ENCODE measurements at regions not wholly inside any gene's neighbourhood (a gene's known extent, or its start where the extent isn't known, plus 50 kb on each side); places are given as distances from the start of the nearest gene placed in this dataset.
A peak's percentile ranks its signal among the peaks of the same experiment; 100 is the strongest.

DNA sequence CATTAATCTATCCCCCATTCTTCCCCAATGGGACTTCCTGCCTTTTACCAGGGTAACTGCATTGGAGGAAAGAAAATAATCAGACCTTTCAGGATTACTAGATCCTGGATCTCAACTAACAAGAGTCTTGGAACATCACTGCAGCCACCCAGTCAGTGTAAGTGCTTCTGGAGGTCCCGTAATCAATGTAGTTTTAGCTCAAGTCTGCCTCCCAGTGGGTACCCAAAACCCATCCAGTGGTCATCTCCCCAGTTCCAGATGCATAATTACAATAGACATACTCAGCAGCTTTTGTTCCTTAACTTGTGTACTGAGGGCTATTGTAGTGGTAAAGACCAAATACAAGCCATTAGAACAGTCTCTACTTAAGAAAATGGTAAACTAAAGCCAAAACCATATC, 319.1 kb downstream of the GPATCH2 start:
- H3K27me3 ChIP-seq (ENCODE audit: control insufficient read depth in 4 of 4, insufficient read depth in 4 of 4, low read length in 3 of 4) = no peaks in the 10 kb centered on the region
- TF ChIP-seq, protein P1, sequence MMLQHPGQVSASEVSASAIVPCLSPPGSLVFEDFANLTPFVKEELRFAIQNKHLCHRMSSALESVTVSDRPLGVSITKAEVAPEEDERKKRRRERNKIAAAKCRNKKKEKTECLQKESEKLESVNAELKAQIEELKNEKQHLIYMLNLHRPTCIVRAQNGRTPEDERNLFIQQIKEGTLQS (IDR thresholded peaks at IDR 0.05) = no peak
- TF ChIP-seq NR2F2 (IDR thresholded peaks at IDR 0.05) = no peak
- peak in 1 of 2 donors; percentile 8 for TF ChIP-seq RAD21 (IDR thresholded peaks at IDR 0.05)
- H3K9ac ChIP-seq (ENCODE audit: low read depth in 1 of 2, low read length in 2 of 2) = no peak overlapping the region
- no peaks in the 10 kb centered on the region for H3K4me1 ChIP-seq (ENCODE audit: control insufficient read depth in 4 of 4, insufficient read depth in 4 of 4, low read length in 3 of 4)
- H3K27ac ChIP-seq (ENCODE audit: low read depth in 1 of 2, low read length in 2 of 2) = no peak overlapping the region
- H3K9me3 ChIP-seq (ENCODE audit: control insufficient read depth in 4 of 4, low read length in 3 of 4) = no peaks in the 10 kb centered on the region
- 32% methylated on average over 1 of the region's 1 CpG for WGBS
- no peak for DNase-seq (ENCODE audit: low spot score)
- no peaks in the 10 kb centered on the region for H3K36me3 ChIP-seq (ENCODE audit: control insufficient read depth in 4 of 4, insufficient read depth in 3 of 4, low read depth in 1 of 4, low read length in 3 of 4)
- H3K4me3 ChIP-seq (ENCODE audit: low read depth in 1 of 3, low read length in 3 of 3) = no peak overlapping the region

DNA sequence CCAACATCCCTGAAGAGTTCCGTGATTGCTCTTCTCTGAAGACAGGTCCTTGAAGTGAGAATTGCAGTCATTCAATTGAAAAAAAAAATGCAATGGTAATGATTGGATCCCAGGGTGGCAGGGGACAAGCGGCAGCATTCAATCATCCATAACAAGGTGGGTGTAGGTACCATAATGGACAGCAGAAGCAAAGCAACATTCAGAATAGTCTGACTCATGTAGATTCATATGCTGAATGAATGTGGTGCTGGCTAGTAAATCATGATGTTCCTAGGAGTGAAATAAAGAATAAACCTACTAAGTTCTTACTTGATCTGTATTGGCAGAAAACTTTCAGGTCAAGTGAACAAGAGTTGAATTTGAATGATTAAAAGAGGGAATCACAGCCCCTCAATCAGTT, 319.6 kb downstream of the GPATCH2 start:
- Histone ChIP-seq H3K4me1 (ENCODE audit: control insufficient read depth in 4 of 4, insufficient read depth in 4 of 4, low read length in 3 of 4) (no peaks in the 10 kb centered on the region), H3K4me3 (ENCODE audit: low read depth in 1 of 3, low read length in 3 of 3) (no peak overlapping the region), H3K9ac (ENCODE audit: low read depth in 1 of 2, low read length in 2 of 2) (no peak overlapping the region), H3K9me3 (ENCODE audit: control insufficient read depth in 4 of 4, low read length in 3 of 4) (no peaks in the 10 kb centered on the region), H3K27me3 (ENCODE audit: control insufficient read depth in 4 of 4, insufficient read depth in 4 of 4, low read length in 3 of 4) (no peaks in the 10 kb centered on the region), H3K27ac (ENCODE audit: low read depth in 1 of 2, low read length in 2 of 2) (no peak overlapping the region), H3K36me3 (ENCODE audit: control insufficient read depth in 4 of 4, insufficient read depth in 3 of 4, low read depth in 1 of 4, low read length in 3 of 4) (no peaks in the 10 kb centered on the region)
- TF ChIP-seq, protein P2, sequence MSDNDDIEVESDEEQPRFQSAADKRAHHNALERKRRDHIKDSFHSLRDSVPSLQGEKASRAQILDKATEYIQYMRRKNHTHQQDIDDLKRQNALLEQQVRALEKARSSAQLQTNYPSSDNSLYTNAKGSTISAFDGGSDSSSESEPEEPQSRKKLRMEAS (IDR thresholded peaks at IDR 0.05) = no peak
- TF ChIP-seq, protein P1 (IDR thresholded peaks at IDR 0.05) = no peak
- TF ChIP-seq SP1 (IDR thresholded peaks at IDR 0.05) = no peak
- 87% methylated on average over 2 of the region's 2 CpGs for WGBS
- no peak for DNase-seq (ENCODE audit: low spot score)

DNA sequence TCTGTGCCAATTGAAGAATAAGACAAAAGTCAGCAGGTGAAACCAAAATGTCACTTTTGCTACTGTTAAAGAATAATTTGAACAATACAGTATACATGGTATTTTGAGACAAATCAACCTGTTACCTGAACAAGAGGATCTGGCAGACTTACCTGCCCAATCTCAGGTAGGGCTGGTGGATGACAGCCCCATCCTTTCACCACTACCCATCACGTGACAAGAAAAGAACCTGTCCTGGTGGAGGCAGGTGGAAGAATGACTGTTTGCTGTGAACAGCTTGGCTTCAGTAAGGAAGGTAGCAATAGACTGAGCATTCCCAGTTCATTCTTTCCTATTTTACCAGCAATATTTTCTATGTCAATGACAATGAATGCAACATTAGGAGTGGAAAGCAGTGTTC, 349.6 kb downstream of the GPATCH2 start:
- no peaks in the 10 kb centered on the region for H3K36me3 ChIP-seq (ENCODE audit: control insufficient read depth in 4 of 4, insufficient read depth in 3 of 4, low read depth in 1 of 4, low read length in 3 of 4)
- no peak overlapping the region for H3K9ac ChIP-seq (ENCODE audit: low read depth in 1 of 2, low read length in 2 of 2)
- WGBS = 36% methylated on average over 1 of the region's 1 CpG
- no peak overlapping the region for H3K4me3 ChIP-seq (ENCODE audit: low read depth in 1 of 3, low read length in 3 of 3)
- H3K27ac ChIP-seq (ENCODE audit: low read depth in 1 of 2, low read length in 2 of 2) = no peak overlapping the region
- no peaks in the 10 kb centered on the region for H3K4me1 ChIP-seq (ENCODE audit: control insufficient read depth in 4 of 4, insufficient read depth in 4 of 4, low read length in 3 of 4)
- no peaks in the 10 kb centered on the region for H3K27me3 ChIP-seq (ENCODE audit: control insufficient read depth in 4 of 4, insufficient read depth in 4 of 4, low read length in 3 of 4)
- TF ChIP-seq EGR1 (IDR thresholded peaks at IDR 0.05; ENCODE audit: low read depth in 2 of 2) = no peak
- H3K9me3 ChIP-seq (ENCODE audit: control insufficient read depth in 4 of 4, low read length in 3 of 4) = no peaks in the 10 kb centered on the region
- no peak for DNase-seq (ENCODE audit: low spot score)

DNA sequence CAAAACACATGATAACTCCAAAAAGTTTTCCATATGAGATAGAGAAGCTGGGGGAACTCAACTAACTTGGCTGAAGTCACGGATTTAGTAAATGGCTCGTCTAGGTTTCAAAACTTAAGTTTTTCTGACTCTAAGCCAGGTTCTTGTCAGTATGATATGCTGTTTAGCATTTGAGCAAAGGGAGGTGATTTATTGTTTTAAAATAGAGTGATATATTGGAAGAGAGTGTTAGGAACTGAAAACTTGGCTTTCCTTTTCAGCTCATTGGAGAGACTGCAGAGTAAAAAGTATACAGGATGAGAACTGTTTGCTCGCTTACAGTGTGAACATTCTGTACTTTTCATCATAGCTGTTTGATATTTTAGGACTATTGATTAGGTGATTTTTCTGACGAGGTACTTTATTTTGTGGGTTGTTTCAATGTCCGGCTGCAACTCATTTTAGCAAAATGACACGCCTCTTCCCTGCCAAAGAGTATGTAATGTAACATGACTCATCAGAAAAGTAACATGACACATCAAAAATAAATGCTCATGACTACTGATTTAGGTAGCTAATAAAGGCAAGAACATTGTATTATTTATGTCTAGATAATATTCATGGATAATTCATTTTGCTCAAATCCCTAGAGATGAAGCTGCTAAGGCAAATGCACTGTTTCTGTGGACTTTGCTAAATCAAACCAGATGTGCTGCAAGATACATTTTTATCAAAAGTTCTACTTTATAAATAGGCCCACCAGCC, 355.1 kb downstream of the GPATCH2 start:
- H3K9me3 ChIP-seq (ENCODE audit: control insufficient read depth in 4 of 4, low read length in 3 of 4) = no peaks in the 10 kb centered on the region
- no peaks in the 10 kb centered on the region for H3K27me3 ChIP-seq (ENCODE audit: control insufficient read depth in 4 of 4, insufficient read depth in 4 of 4, low read length in 3 of 4)
- no peak overlapping the region for H3K27ac ChIP-seq (ENCODE audit: low read depth in 1 of 2, low read length in 2 of 2)
- no peak overlapping the region for H3K4me3 ChIP-seq (ENCODE audit: low read depth in 1 of 3, low read length in 3 of 3)
- no peak overlapping the region for H3K9ac ChIP-seq (ENCODE audit: low read depth in 1 of 2, low read length in 2 of 2)
- WGBS = 83% methylated on average over 6 of the region's 6 CpGs
- no peaks in the 10 kb centered on the region for H3K4me1 ChIP-seq (ENCODE audit: control insufficient read depth in 4 of 4, insufficient read depth in 4 of 4, low read length in 3 of 4)
- no peaks in the 10 kb centered on the region for H3K36me3 ChIP-seq (ENCODE audit: control insufficient read depth in 4 of 4, insufficient read depth in 3 of 4, low read depth in 1 of 4, low read length in 3 of 4)
- TF ChIP-seq, protein P2 (IDR thresholded peaks at IDR 0.05) = no peak
- TF ChIP-seq SP1 (IDR thresholded peaks at IDR 0.05) (no peak), HNF4A (conservative IDR thresholded peaks at IDR 0.05) (no peak), RXRA (IDR thresholded peaks at IDR 0.05) (no peak)
- TF ChIP-seq, protein P1 (IDR thresholded peaks at IDR 0.05) = no peak
- DNase-seq (ENCODE audit: low spot score) = no peak
